Pancreas (tissue), 10 donors: ENCODE measurements at regions not wholly inside any gene's neighbourhood (a gene's known extent, or its start where the extent isn't known, plus 50 kb on each side); places are given as distances from the start of the nearest gene placed in this dataset.

Source experiments
- ATAC-seq, 4 donors: fragments of 200-7000 bp; cut with Tn5 transposase; one replicate each; pipeline versions ENCODE4 v1.8.0 to v1.9.1; 2020; ENCODE audit warnings: mild to moderate bottlenecking in 4 of 4, moderate library complexity in 4 of 4
- DNase-seq, 6 donors: peaks; one replicate each; pipeline ENCODE4 v3.0.0-alpha.2; 2020
- FAIRE-seq: peaks from 2 replicates; lab custom pipeline; 2012; peaks lifted over from hg19 to GRCh38; lab: Jason Lieb, UNC
- H3K27ac ChIP-seq, 4 donors: fragments of 200-600 bp; sonication (generic); 1 replicate in 3 of 4; 2 replicates in 1 of 4; pipeline versions ENCODE4 v1.5.0 to v1.8.0; 2020
- H3K27me3 ChIP-seq, 4 donors: fragments of 200-600 bp; one replicate each; pipeline ENCODE4 v1.8.0; 2021
- H3K36me3 ChIP-seq, 3 donors: fragments of 200-600 bp; sonication (generic) in 1 of 3; one replicate each; pipeline versions ENCODE4 v1.5.0 to v1.8.0; 2020 to 2021
- H3K4me1 ChIP-seq, 3 donors: fragments of 200-600 bp; one replicate each; pipeline ENCODE4 v1.8.0; 2021
- H3K4me3 ChIP-seq, 4 donors: fragments of 200-600 bp; sonication (generic) in 2 of 4; one replicate each; pipeline versions ENCODE4 v1.5.0 to v1.8.0; 2020 to 2021
- H3K9me3 ChIP-seq, 4 donors: fragments of 200-600 bp; one replicate each; pipeline ENCODE4 v1.8.0; 2021
- WGBS, 2 donors: extraction: QIAGEN DNeasy Blood & Tissue Kit; methylation state at CpG; one replicate each; pipeline ENCODE4 v1.1.7; 2013; 5-methylcytosine and 5-hydroxymethylcytosine counted together
- intact Hi-C, 3 donors: fragments of 100-400 bp; cut with DNase I; formaldehyde crosslinking; loops; one replicate each; pipeline versions ENCODE4 v1.11.1 to v1.14.2; 2022
- TF ChIP-seq, protein P1 (sequence below), 4 donors: fragments of 200-600 bp; sonication (generic) in 3 of 4; IDR thresholded peaks; one replicate each; pipeline versions ENCODE4 v1.5.0 to v1.8.0; 2021; ENCODE audit warnings: antibody characterized with exemption in 4 of 4
- donor health status: healthy with polysubstance abuse.
- donor health status: DM: no; HTN: no; CAD: no; lungs with moderate emphysema.
- donor health status: DM: no; HTN: no; CAD: no.
- donor health status: control.
- donor health status: control.
- donor health status: Bipolar disorder and iron deficiency.
- donor health status: DM: yes; HTN: yes; CAD: no.
- donor health status: DM: no; HTN: no; CAD: no.
- donor health status: DM: no; HTN: no; CAD: no.
- donor health status: DM: yes; HTN: yes; CAD: no.

DNA sequence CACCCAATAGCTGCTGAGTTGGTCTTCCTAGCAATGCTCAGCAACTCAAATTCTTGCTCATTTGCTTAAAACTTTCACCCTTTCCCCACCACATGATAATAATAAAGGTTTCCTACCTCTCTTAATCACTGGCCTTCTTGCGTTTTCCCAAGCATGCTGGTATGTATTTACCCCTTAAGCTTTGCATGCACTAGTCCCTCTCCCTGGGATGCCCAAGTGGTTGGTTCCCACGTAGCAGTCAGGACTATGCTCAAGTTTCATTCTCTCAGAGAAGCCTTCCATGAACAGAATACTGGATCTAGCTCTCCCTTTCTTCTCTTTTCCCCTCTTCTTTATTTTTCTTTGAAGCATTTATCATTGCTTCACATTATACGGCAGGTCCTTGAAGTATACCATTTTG, 108.8 kb downstream of the KBTBD8 start:
- Histone ChIP-seq H3K27me3 (no peaks in the 10 kb centered on the region), H3K9me3 (no peaks in the 10 kb centered on the region), H3K4me3 (no peak overlapping the region), H3K4me1 (no peaks in the 10 kb centered on the region), H3K36me3 (no peaks in the 10 kb centered on the region), H3K27ac (no peak overlapping the region)
- DNase-seq (no peak), ATAC-seq (no peak), FAIRE-seq (no peak)
- WGBS, 2 donors, result 54 to 55% methylated on average over 3 of the region's 3 CpGs
- intact Hi-C loops, result no loop called here
- TF ChIP-seq, protein P1, sequence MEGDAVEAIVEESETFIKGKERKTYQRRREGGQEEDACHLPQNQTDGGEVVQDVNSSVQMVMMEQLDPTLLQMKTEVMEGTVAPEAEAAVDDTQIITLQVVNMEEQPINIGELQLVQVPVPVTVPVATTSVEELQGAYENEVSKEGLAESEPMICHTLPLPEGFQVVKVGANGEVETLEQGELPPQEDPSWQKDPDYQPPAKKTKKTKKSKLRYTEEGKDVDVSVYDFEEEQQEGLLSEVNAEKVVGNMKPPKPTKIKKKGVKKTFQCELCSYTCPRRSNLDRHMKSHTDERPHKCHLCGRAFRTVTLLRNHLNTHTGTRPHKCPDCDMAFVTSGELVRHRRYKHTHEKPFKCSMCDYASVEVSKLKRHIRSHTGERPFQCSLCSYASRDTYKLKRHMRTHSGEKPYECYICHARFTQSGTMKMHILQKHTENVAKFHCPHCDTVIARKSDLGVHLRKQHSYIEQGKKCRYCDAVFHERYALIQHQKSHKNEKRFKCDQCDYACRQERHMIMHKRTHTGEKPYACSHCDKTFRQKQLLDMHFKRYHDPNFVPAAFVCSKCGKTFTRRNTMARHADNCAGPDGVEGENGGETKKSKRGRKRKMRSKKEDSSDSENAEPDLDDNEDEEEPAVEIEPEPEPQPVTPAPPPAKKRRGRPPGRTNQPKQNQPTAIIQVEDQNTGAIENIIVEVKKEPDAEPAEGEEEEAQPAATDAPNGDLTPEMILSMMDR (IDR thresholded peaks at IDR 0.05), result no peak

DNA sequence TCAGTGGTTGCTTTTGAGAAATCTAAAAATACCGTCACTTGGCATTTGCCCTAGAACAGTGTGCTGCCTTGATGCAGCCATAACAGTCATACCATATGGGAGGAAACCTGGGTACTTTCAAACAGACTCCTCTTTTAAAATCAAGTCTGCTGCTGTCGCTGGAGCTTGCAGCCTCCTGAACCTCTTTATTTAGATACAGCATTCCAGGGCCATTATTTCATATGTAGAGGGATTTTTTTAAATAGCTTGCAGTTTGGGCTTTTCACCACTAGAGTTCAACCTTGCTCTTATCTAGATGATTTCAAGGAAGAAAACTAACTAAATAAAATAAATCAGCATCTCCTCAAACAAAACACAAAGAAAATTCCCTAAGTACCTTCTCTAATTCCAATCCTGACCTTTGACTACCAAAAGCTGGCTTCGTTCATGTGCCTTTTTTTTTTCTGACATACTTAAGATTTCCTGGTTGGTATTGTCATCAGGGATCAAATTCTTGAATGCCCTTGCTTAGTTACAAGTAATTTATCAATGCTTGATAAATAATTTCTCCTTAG, 111.6 kb downstream of the KBTBD8 start:
- Histone ChIP-seq H3K4me1 (no peaks in the 10 kb centered on the region), H3K27me3 (no peaks in the 10 kb centered on the region), H3K9me3 (no peaks in the 10 kb centered on the region), H3K27ac (no peak overlapping the region), H3K36me3 (no peaks in the 10 kb centered on the region), H3K4me3 (no peak overlapping the region)
- ATAC-seq (peak in 3 of 4 donors; percentile 52 to 76 (median 69)), DNase-seq (no peak), FAIRE-seq (peak; percentile 45)
- TF ChIP-seq, protein P1 (IDR thresholded peaks at IDR 0.05), result peak in 3 of 4 donors; percentile 16 to 36 (median 26)
- 32 to 33% methylated on average over 3 of the region's 3 CpGs for WGBS, 2 donors
- intact Hi-C loops, result loop anchor here in 1 of 3 donors (10.0 kb wide), 1 partner anchor 1775 kb away; no protein-coding TSS in a partner anchor

DNA sequence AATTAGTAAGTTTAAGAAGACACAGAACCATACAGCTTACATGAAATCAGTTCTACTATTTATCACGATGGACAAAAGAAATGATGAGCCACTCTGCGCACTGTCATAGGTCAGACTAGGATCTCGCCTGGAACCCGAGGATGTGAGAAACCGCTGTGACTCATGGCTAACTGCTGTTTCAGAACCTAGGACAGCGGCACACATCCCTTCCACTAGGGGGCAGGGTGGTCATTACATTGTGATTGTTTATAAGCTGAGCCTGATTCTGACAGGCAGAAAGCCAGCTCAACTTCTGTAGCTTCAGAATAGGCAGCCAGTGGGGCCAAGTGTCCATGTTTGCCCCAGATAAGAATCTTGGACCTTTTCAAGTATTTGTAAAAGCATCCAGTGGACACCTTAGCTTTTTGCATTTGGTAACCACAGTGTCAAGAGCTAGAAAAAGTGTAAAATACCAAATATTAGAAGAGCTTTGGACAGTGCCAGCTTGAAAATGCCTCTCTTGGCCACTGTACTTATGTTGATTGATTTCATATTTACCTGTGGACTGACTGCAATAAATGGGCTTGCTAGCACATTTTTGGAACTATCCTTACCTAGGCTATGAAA, 115.8 kb downstream of the KBTBD8 start:
- H3K4me3 ChIP-seq, result no peak overlapping the region
- H3K27ac ChIP-seq, result no peak overlapping the region
- FAIRE-seq (no peak), DNase-seq (peak; percentile 56 to 86 (median 74)), ATAC-seq (peak; percentile 76 to 100 (median 98))
- no peaks in the 10 kb centered on the region for H3K36me3 ChIP-seq
- WGBS, 2 donors, result 5% methylated on average over 6 of the region's 6 CpGs
- H3K9me3 ChIP-seq, result no peaks in the 10 kb centered on the region
- no peaks in the 10 kb centered on the region for H3K27me3 ChIP-seq
- no peaks in the 10 kb centered on the region for H3K4me1 ChIP-seq
- intact Hi-C loops, result loop anchor here in 1 of 3 donors (10.0 kb wide), 1 partner anchor 1771 kb away; no protein-coding TSS in a partner anchor
- TF ChIP-seq, protein P1 (IDR thresholded peaks at IDR 0.05), result peak; percentile 71 to 85 (median 79)

DNA sequence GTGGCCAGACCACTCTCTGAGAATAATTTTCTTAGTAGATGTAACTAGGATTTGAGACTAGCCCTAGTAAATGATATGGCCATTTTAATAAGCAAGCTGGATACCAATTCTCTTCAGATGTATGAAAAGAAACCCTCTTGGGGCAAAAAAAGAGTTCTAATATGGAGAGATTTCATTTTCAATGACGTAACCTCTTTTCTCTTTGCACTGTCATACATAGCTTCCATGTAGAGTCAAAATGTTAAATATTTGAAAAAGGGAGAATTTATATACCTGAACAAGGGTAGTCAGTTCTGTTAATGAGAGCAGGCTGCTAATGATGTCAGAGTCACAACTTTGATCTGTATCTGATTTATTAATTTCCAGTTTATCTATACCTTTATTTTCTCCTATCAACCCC, 120.0 kb downstream of the KBTBD8 start:
- no peaks in the 10 kb centered on the region for H3K27me3 ChIP-seq
- no peaks in the 10 kb centered on the region for H3K4me1 ChIP-seq
- ATAC-seq (no peak), DNase-seq (no peak), FAIRE-seq (no peak)
- intact Hi-C loops, result loop anchor here in 1 of 3 donors (10.0 kb wide), 1 partner anchor 1767 kb away; no protein-coding TSS in a partner anchor
- no peaks in the 10 kb centered on the region for H3K9me3 ChIP-seq
- no peak overlapping the region for H3K4me3 ChIP-seq
- WGBS, 2 donors, result 70 to 87% methylated on average over 1 of the region's 1 CpG
- TF ChIP-seq, protein P1 (IDR thresholded peaks at IDR 0.05), result no peak
- H3K27ac ChIP-seq, result no peak overlapping the region
- H3K36me3 ChIP-seq, result no peaks in the 10 kb centered on the region

DNA sequence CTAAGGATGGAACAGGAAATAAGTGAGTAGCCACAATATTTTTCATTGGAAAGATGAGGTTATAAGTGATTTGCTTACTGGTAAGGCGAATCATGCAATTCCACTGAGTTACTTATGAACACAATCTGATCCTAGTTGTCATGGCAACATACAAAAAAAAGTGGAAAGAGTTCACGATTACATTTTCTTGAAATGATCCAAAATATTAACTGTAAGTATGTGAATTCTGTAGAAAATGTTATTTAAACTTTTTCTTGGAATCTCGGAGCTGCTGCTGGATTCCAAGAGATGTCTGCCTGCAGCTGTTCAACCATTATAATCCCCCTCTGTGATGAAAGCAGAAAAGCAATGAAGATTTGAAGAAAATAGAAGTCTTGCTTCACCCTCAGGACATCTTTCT, 120.5 kb downstream of the KBTBD8 start:
- ATAC-seq, result no peak
- Histone ChIP-seq H3K4me3 (no peak overlapping the region), H3K27me3 (no peaks in the 10 kb centered on the region), H3K27ac (no peak overlapping the region), H3K36me3 (no peaks in the 10 kb centered on the region), H3K4me1 (no peaks in the 10 kb centered on the region), H3K9me3 (no peaks in the 10 kb centered on the region)
- TF ChIP-seq, protein P1 (IDR thresholded peaks at IDR 0.05), result no peak
- intact Hi-C loops, result loop anchor here in 1 of 3 donors (10.0 kb wide), 1 partner anchor 1766 kb away; no protein-coding TSS in a partner anchor
- DNase-seq, result no peak
- FAIRE-seq, result no peak
- 45 to 54% methylated on average over 3 of the region's 3 CpGs for WGBS, 2 donors
